ENCODE measurements at regions not wholly inside any gene's neighbourhood (a gene's known extent, or its start where the extent isn't known, plus 50 kb on each side); places are given as distances from the start of the nearest gene placed in this dataset.

DNA sequence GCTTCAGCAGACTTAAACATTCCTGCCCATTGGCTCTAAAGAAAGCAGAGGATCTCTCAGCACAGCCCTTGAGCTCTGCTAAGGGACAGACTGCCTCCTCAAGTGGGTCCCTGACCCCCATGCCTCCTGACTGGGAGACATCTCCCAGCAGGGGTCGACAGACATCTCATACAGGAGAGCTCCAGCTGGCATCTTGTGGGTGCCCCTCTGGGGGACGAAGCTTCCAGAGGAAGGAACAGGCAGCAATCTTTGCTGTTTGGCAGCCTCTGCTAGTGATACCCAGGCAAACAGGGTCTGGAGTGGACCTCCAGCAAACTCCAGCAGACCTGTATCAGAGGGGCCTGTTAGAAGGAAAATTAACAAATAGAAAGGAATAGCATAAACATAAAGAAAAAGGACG, 485.1 kb downstream of the ATP23 start:
- DNase-seq: peak in 1 of 2 experiments; percentile 17

DNA sequence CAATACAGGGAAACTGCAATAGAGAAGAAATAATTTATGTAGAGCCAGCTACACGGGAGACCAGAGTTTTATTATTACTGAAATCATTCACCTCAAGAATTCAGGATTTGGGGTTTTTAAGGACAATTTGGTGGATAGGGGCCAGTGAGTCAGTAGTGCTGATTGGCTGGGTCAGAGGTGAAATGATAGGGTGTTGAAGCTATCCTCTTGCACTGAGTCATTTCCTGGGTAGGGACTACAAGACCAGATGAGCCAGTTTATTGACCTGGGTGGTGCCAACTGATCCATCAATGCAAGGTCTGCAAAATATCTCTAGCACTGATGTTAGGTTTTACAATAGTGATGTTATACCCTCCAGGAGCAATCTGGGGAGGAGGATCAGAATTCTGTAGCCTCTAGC, 486.3 kb downstream of the LRIG3 start:
- no peak for DNase-seq

GRCh38 chr12:58434726-58435125, 485.6 kb downstream of the LRIG3 start:
- no peak for DNase-seq

- no peak for DNase-seq
Measured at GRCh38 chr12:58435647-58436046, 484.7 kb downstream of the LRIG3 start.

GRCh38 chr12:58441483-58441882, 478.8 kb downstream of the LRIG3 start:
- DNase-seq: no peak

DNA sequence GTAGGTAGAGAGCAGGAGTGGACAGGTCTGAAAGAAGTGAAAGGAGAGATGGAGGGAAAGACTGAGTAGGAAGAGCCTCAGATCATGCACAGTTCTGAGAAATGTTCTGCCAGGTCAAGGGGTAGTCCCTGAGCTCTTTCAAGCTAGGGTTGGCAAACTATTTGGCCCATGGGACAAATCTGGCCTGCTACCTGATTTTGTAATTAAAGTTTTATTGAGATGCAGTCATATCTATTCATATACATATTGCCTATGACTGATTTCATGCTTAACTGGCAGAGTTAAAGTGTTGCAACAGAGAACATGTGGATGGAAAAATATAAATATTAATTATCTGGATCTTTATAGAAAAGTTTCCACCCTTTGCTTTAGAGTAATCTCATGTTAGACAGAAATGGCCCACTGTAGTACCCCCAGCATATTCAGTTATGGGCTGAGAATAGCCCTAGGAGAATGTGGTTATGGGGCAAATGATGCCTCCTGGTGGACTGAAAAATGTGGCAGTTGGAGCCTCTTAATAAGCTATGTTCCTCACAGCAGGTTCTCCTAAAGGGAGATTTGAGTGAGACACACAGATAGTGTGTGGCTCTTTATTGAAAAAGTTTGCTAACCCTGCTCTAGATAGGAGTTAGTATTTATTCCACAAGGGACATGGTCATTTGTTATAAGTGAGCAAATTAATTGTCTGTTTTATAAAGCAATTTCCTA, 476.9 kb downstream of the LRIG3 start:
- DNase-seq: no peak

DNA sequence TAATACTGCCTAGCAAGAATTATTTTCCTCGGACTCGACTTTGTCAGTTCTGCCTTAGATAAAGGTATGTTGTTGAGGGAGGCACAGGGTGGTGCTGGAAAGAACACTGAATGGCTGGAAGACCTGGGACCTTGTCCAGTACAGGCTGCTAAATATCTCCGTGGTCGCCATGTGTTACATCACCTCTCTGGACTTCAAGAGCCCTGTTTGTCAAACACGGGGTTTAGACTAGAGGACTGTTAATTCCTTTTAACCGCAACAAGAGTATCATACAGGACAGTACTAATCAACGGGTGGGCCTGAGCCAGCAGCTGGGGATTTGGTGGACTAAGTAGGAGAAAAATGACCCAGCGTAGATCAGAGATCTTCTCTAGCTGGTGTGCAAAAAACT, 476.3 kb downstream of the LRIG3 start:
- no peak for DNase-seq

DNA sequence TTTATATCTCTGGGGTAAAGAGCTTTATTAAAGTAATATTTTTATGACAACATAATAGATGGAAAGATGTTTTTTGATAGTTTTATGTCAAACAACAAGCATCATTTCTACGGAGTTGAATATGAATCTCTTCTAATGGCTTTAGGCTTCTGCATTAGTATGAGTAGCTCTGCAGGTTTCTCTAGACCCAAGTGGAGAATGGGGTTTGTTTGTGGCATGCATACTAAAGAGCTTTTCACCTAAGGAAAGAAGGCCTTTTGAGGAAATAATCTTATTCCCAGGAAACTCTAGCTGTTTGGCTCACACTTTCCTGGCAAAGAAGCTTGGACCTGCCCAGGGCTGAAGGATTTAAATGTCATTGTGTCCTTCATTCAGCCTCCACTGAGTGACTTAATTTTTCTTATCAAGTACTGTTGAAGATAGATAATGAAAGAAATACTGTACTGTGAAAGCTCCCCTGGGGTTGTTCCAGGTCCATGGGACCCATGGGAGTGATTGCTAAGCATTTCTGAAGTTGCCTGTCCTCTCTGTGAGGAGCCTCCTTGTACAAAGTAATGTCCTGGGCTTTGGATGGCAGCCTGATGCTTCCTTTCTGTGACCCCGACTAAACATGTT, 469.3 kb downstream of the LRIG3 start:
- no peak for DNase-seq

DNA sequence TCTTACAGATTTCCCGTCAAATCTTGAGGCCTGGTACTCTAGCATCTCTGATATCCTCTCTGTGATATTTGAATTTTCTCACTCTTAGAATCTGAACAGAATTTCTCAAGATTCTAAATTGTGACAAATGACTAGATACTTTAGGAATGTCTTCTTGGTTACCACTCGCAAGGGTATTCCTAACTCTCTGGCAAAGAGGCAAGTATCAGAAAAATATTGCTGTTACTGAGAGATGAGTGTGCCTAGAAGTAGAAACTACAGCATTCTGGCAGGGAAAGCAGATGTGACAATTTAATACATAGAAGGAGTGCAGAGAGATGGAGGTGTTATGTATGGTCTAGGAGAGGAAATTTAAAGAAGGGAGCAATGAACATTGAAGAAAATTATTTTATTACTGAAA, 467.8 kb downstream of the LRIG3 start:
- DNase-seq: no peak

DNA sequence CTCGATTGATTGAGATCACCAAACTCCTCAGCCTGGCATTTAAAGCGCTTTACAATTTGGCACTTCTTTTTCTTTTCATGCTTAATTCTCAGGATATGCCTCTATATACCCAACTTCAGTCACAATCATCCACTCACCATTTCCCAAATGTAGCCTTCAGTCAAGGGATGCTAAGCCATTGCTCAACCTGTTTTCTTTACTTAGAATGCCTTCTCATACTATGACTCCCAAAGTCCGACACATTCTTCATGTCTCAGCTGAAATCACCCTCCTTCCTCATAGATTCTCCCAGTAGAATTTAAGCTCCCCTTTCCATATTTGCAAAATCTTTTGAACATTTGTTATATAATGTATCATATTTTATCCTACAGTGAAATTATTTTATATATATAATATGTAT, 467.0 kb downstream of the LRIG3 start:
- DNase-seq: no peak

GRCh38 chr12:58455136-58455535, 465.2 kb downstream of the LRIG3 start:
- DNase-seq: no peak

DNA sequence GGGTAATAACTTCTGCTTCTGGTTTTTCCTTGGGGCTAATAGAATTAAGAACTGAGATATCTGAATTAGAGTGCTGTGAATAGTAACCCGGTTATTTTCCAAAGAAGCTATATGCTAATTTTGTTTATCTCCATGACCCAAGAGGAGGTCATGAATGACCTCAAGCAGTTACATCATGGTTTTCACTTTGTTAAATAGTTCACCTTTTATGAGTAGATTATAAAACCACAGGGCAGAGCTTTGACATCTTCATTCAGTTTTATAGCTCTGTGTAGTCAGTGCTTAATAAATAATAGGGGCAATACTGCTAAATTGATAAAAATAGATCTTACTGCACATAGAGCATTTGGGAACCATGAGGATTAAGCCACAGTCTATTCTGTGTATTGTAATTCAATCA, 462.2 kb downstream of the LRIG3 start:
- no peak for DNase-seq

- no peak for DNase-seq
Measured at GRCh38 chr12:58459191-58459590, 461.1 kb downstream of the LRIG3 start.

DNA sequence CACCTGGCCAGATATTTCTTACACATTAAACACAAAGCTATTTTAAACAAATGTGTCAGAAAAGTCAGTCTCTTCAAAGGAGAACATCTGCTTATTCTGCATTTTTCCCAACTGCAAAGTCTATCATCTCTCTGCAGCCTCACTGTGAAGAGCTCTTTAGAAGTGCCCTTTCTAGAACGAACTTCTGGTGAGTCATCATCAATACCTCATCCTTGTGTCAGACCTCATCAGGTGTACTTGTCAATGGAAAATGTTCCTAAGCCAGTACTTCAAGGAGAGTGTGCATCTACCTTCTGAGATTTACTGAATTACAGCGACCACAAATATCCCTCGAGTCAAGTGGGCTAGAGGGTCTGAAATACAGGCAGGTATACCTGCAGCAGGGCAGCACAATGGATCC, 457.3 kb downstream of the LRIG3 start:
- no peak for DNase-seq

DNA sequence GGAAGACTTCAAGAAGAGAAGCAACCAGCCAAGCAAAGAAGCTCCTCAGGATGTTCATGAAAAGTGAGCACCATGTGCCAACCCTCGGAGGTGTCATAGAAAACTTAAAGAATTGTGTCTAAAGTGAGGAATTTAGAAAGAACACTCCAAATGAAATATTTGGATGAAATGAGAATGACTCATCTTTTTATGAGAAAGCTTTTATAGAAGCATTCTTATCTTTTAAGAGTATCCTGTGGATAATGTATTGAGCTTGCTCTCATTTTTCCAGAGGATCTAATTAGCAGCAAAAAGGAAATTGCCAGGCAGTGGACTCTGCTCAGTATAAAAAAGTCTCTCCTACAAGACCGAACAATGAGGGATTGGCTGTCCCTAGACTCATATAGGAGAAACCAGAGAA, 454.9 kb downstream of the LRIG3 start:
- DNase-seq: no peak

DNA sequence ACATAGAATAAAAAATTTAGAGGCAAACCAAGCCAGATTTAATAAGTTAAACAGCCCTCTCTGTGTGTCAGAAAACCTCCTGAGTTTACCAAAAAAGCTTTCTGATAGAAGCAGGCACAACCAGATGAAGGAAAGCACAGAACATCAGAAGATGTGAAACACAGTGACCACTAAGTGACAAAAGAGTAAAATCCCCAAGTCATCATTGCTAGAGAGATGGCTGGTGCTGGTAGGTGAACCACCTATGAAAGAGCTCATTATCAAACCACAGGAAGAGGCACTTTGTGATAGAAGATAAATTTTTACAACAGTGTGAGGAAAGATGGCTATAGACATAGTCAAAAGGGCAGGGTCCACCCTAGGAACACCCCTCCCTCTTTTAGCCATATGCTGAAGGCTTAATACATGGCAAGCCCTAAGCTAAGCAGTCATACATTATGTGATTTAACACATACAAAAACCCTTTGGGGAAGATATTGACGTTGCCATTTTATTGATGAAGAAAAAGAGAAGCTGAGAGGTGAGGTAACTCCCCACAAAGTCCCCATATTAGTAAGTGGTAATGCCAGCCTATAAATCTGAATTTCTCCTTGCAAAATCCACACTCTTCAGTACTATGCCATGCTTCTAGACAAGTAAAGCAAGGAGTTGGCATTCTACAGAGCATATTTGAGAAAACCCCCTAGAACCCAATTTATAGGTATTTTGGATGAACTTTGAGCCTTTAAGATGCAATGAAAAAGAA, 449.9 kb downstream of the LRIG3 start:
- DNase-seq: no peak

GRCh38 chr12:58479401-58479800, 440.9 kb downstream of the LRIG3 start:
- no peak for DNase-seq

- no peak for DNase-seq
Measured at GRCh38 chr12:58481811-58482210, 438.5 kb downstream of the LRIG3 start.

- no peak for DNase-seq
Measured at GRCh38 chr12:58487255-58487654, 433.0 kb downstream of the LRIG3 start.

DNA sequence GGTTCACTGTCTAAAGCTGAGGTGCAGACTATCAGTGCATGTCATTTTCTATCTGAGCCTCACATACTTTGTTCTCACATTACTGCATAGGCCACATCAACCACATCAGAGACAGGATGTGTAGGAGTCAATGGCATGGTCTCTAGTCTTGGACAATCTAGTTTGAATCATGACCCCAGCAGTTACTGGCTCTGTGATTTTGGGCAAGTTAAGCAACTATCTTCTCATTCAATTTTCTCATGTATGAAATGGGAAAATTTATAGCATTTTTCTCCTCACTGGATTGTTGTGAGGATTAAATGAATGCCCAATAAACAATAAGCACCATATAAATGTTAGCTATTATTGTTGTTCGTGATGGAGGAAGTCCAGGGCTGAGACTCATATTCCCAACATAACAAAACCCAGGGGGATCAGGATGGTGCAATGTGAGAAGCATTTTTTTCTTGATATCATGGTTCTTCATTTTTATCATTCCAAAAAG, 432.6 kb downstream of the LRIG3 start:
- no peak for DNase-seq

GRCh38 chr12:58489394-58489793, 430.9 kb downstream of the LRIG3 start:
- DNase-seq: no peak

DNA sequence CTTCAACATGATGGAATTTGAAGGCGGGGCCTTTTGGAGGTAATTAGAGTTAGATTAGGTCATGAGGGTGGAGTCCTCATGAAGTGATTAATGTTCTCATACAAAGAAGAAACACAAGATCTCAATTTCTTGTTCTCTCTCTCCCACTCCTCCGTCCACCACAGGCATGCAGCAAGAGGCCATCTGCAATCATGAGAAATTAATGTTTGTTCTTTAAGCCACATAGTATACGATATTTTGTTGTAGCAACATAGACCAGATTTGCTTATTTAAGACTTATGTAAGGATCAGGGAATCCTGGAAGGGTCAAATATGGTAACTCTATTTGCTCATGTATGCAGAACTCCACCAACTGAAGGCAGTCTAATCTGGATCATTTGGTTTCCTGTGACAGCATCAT, 429.0 kb downstream of the LRIG3 start:
- no peak for DNase-seq

- no peak for DNase-seq
Measured at GRCh38 chr12:58496411-58497190, 423.7 kb downstream of the LRIG3 start.

All from activated T-cell treated with anti-CD3 and anti-CD28 coated beads, Interleukin-2, amount 50 U/mL, for 48 hours (primary cell).